ENCODE measurements at regions not wholly inside any gene's neighbourhood (a gene's known extent, or its start where the extent isn't known, plus 50 kb on each side); places are given as distances from the start of the nearest gene placed in this dataset.
"Not testable (repeated sequence)": the region's sequence is repeated elsewhere in the genome, so short reads cannot be mapped to it uniquely, and the experiment has no call there.

DNA sequence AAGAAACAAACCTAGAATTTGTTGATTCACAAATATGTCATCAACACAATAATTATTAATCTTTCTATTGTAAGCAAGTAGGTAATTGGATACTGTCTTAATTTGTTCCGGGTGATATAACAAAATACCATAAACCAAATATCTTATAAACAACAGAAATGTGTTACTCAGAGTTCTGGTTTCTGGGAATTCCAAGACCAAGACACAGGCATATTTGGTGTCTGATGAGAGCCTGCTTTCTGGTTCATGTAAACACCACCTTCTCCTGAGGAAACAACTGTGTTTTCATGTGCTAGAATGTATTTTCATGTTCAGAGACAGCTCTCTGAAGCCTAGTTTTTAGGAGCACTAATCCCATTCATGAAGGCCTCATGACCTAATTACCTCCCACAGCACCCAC lies 1819.5 kb downstream of the SLITRK5 start:
- Mint-ChIP-seq H3K4me1 (ENCODE audit: low read depth) (no peaks in the 10 kb centered on the region), H3K4me3 (no peak overlapping the region), H3K9me3 (peaks cover 4 to 14% of the 10 kb centered on the region in 2 donors), H3K36me3 (ENCODE audit: insufficient read depth in 2 of 2) (peaks cover 0 to 3% of the 10 kb centered on the region in 2 donors), H3K27me3 (ENCODE audit: low read depth) (no peaks in the 10 kb centered on the region), H3K27ac (no peak overlapping the region)
- DNase-seq (no peak), ATAC-seq (replicated peaks in 1 of 2) (no peak)

DNA sequence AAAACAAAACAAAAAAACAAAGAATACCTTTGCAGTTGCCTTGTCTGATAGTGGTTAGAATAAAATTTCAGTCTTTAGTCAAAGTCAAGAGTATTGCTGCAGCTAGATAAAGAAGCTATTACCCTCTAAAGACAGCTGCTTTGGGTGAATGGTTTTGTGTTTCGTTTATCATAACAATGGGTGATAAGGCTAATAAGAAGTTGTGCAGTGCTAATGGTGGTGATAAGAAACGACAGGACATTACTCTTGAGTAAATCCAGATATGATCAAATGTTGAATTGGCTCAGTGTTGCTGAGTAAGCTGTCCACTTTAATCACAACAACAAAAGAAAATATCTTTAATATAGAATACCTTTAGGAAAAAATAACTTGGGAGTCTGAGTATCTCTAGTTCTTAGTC lies 1825.3 kb downstream of the SLITRK5 start:
- Mint-ChIP-seq H3K9me3 (peaks cover 10 to 13% of the 10 kb centered on the region in 2 donors), H3K4me1 (ENCODE audit: low read depth) (no peaks in the 10 kb centered on the region), H3K27ac (no peak overlapping the region), H3K36me3 (ENCODE audit: insufficient read depth in 2 of 2) (no peaks in the 10 kb centered on the region), H3K4me3 (no peak overlapping the region), H3K27me3 (ENCODE audit: low read depth) (no peaks in the 10 kb centered on the region)
- ATAC-seq (replicated peaks in 1 of 2) (no peak), DNase-seq (no peak)

DNA sequence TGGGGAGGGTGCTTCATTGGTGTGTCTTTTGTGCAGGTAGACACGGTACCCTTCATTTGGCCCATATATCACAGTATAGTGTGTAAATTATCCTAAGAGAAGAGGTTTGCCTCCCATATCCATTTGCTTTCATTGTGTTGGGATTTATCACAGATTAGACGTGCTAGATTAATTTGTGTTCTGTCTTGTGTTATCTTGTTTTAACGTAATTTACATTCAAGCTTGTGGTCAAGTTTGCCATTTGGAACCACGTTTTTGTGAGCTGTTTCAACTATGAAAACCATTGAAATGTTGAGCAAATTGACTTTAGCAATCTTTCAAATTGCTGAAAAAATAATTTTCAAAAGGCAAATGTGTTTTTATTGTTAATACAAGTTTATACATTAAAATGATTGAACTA lies 1826.5 kb downstream of the SLITRK5 start:
- no peaks in the 10 kb centered on the region for H3K36me3 Mint-ChIP-seq (ENCODE audit: insufficient read depth in 2 of 2)

DNA sequence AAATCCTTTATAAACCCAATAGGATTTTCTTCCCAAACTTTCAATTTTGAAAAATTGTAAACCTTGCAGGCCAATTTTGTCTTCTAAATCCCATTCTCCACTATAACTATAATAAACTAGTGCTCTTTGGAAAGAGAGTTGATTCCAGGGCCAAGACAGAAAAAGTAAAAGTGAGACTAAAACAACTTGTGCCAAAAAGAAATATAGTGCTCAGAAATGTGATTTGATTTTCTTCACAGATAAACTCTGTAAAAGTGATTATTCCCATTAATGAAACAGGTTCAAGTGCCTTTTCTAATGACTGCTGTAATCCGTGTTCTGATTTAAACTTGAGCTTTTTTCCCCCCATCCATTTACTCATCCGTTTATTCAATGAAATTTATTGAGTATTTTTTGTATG lies 1831.1 kb downstream of the SLITRK5 start:
- peaks cover 3 to 4% of the 10 kb centered on the region in 2 donors for H3K9me3 Mint-ChIP-seq
- DNase-seq (no peak), ATAC-seq (replicated peaks in 1 of 2) (no peak)
- no peaks in the 10 kb centered on the region for H3K27me3 Mint-ChIP-seq (ENCODE audit: low read depth)
- no peak overlapping the region for H3K27ac Mint-ChIP-seq
- H3K4me3 Mint-ChIP-seq, result no peak overlapping the region
- H3K36me3 Mint-ChIP-seq (ENCODE audit: insufficient read depth in 2 of 2), result no peaks in the 10 kb centered on the region
- H3K4me1 Mint-ChIP-seq (ENCODE audit: low read depth), result no peaks in the 10 kb centered on the region

More for the DNA sequence above, 1826.5 kb downstream of the SLITRK5 start:
- no peaks in the 10 kb centered on the region for H3K4me1 Mint-ChIP-seq (ENCODE audit: low read depth)
- no peak overlapping the region for H3K27ac Mint-ChIP-seq
- H3K27me3 Mint-ChIP-seq (ENCODE audit: low read depth), result no peaks in the 10 kb centered on the region
- peaks cover 11% of the 10 kb centered on the region in 2 donors for H3K9me3 Mint-ChIP-seq
- H3K4me3 Mint-ChIP-seq, result no peak overlapping the region
- ATAC-seq (replicated peaks in 1 of 2), result no peak
- DNase-seq, result no peak

GRCh38 chr13:89514534-89515312 lies 1832.8 kb upstream of the MIR17HG start:
- Mint-ChIP-seq H3K4me1 (ENCODE audit: low read depth) (no peaks in the 10 kb centered on the region), H3K4me3 (no peak overlapping the region), H3K27ac (no peak overlapping the region), H3K9me3 (peaks cover 5 to 10% of the 10 kb centered on the region in 2 donors), H3K36me3 (ENCODE audit: insufficient read depth in 2 of 2) (peaks cover 1 to 5% of the 10 kb centered on the region in 2 donors), H3K27me3 (ENCODE audit: low read depth) (no peaks in the 10 kb centered on the region)
- no peak for ATAC-seq (replicated peaks in 1 of 2)
- DNase-seq, result no peak

- Mint-ChIP-seq H3K36me3 (ENCODE audit: insufficient read depth in 2 of 2) (peaks cover 1 to 3% of the 10 kb centered on the region in 2 donors), H3K27me3 (ENCODE audit: low read depth) (no peaks in the 10 kb centered on the region), H3K4me1 (ENCODE audit: low read depth) (no peaks in the 10 kb centered on the region), H3K4me3 (no peak overlapping the region), H3K9me3 (peaks cover 3 to 10% of the 10 kb centered on the region in 2 donors), H3K27ac (no peak overlapping the region)
- DNase-seq, result no peak
- ATAC-seq (replicated peaks in 1 of 2), result no peak
These were observed 1831.5 kb upstream of the MIR17HG start for GRCh38 chr13:89515948-89516347.

GRCh38 chr13:89518289-89519077 lies 1829.0 kb upstream of the MIR17HG start:
- peaks cover 1 to 3% of the 10 kb centered on the region in 2 donors for H3K36me3 Mint-ChIP-seq (ENCODE audit: insufficient read depth in 2 of 2)
- H3K4me1 Mint-ChIP-seq (ENCODE audit: low read depth), result no peaks in the 10 kb centered on the region
- H3K9me3 Mint-ChIP-seq, result peaks cover 3 to 4% of the 10 kb centered on the region in 2 donors
- no peak overlapping the region for H3K4me3 Mint-ChIP-seq
- no peak for DNase-seq
- H3K27me3 Mint-ChIP-seq (ENCODE audit: low read depth), result no peaks in the 10 kb centered on the region
- H3K27ac Mint-ChIP-seq, result no peak overlapping the region
- ATAC-seq (replicated peaks in 1 of 2), result no peak

DNA sequence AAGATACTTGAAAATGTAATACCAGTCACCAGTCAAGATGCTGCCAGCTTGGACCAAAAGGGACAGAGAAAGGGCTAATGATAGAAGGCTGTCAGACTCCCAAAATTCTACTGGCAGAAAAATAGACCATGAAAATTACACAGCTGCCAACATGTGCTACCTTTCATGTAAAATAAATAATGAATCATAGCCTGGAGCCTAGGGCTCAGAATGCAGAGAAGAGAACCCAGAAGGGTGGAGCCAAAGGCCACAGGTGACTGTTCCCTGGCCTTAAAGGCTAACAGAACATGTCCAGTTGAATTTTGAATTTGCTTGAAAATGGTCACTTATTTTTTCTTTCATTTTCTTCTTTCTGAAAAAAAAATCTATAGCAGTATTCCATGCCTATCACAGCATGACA lies 1827.0 kb upstream of the MIR17HG start:
- H3K27me3 Mint-ChIP-seq (ENCODE audit: low read depth), result no peaks in the 10 kb centered on the region
- no peak overlapping the region for H3K4me3 Mint-ChIP-seq
- no peak overlapping the region for H3K27ac Mint-ChIP-seq
- H3K36me3 Mint-ChIP-seq (ENCODE audit: insufficient read depth in 2 of 2), result peaks cover 1 to 3% of the 10 kb centered on the region in 2 donors
- ATAC-seq (replicated peaks in 1 of 2) (no peak), DNase-seq (no peak)
- no peaks in the 10 kb centered on the region for H3K4me1 Mint-ChIP-seq (ENCODE audit: low read depth)
- H3K9me3 Mint-ChIP-seq, result peaks cover 1 to 4% of the 10 kb centered on the region in 2 donors

DNA sequence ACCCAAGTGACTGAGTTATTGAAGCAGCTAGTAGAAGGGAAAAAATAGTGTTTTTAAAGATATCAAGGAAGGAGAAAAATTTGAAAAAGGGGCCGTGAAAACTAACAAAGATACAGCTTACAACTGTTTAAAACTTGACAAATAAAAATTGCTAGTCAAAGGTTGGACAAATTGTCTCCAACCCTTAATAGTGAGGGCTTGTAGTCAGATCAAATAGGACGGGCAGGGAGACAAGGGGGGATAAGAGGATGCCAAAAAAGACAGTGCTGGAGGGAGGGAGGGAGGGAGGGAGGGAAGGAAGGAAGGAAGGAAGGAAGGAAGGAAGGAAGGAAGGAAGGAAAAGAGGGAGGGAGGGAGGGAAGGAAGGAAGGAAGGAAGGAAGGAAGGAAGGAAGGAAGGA lies 1825.8 kb upstream of the MIR17HG start:
- not testable (repeated sequence) for DNase-seq; H3K27me3 Mint-ChIP-seq (ENCODE audit: low read depth); H3K9me3 Mint-ChIP-seq; H3K27ac Mint-ChIP-seq; H3K36me3 Mint-ChIP-seq (ENCODE audit: insufficient read depth in 2 of 2); ATAC-seq (replicated peaks in 1 of 2); H3K4me1 Mint-ChIP-seq (ENCODE audit: low read depth); H3K4me3 Mint-ChIP-seq

DNA sequence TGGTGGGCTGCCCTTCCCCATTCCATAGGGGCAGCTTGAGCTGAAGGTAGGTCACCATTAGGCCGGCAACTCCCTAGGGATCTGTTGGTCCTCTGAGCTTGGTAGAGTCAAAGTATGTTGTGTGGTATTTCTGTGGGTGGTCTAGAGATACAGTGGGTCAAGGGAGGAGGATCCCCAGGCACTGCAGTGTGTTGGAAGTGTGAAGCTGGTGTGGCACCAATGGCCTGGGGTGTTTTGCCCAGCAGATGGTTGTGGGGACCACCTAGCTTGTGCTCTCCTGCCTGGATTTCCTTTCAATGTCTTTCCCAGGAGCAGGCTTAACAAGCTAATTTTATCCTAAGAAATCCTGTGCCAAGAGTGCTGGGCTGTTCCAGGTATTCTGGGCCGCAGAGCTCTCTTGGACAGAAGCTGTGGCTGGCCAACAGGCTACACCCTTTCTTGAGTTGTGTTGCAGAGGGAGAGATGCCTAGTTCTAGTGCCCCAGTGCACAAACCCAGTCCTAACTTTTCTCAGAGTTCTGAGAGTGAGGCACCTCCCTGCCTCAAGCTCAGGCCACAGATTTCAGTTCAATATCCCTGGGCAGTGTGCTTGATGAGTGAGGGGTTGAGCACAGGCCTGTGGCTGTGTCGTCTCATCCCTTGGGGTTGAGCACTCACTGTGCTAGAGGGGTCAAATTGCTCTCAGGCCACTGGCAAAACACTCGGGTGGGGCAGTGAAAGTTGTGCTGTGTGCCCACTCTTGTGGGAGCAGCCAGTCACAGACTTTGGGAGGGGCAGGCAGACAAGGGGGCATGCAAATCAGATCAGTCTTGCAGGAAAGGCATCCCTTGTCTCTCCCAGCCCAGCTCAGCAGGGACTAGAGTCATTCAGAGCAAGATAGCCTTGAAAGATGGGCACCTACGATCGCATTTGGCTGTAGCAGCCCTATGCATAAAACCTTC lies 1806.1 kb upstream of the MIR17HG start:
- Mint-ChIP-seq H3K4me1 (ENCODE audit: low read depth) (no peaks in the 10 kb centered on the region), H3K4me3 (no peak overlapping the region), H3K27ac (no peak overlapping the region), H3K36me3 (ENCODE audit: insufficient read depth in 2 of 2) (peaks cover 4% of the 10 kb centered on the region in 2 donors), H3K27me3 (ENCODE audit: low read depth) (no peaks in the 10 kb centered on the region), H3K9me3 (peaks cover 6 to 8% of the 10 kb centered on the region in 2 donors)
- no peak for DNase-seq
- no peak for ATAC-seq (replicated peaks in 1 of 2)

GRCh38 chr13:89550938-89551337 lies 1796.5 kb upstream of the MIR17HG start:
- Mint-ChIP-seq H3K27ac (no peak overlapping the region), H3K9me3 (peaks cover 0 to 5% of the 10 kb centered on the region in 2 donors), H3K4me1 (ENCODE audit: low read depth) (no peaks in the 10 kb centered on the region), H3K27me3 (ENCODE audit: low read depth) (no peaks in the 10 kb centered on the region), H3K4me3 (no peak overlapping the region), H3K36me3 (ENCODE audit: insufficient read depth in 2 of 2) (peaks cover 0 to 2% of the 10 kb centered on the region in 2 donors)
- ATAC-seq (replicated peaks in 1 of 2), result no peak
- DNase-seq, result no peak

DNA sequence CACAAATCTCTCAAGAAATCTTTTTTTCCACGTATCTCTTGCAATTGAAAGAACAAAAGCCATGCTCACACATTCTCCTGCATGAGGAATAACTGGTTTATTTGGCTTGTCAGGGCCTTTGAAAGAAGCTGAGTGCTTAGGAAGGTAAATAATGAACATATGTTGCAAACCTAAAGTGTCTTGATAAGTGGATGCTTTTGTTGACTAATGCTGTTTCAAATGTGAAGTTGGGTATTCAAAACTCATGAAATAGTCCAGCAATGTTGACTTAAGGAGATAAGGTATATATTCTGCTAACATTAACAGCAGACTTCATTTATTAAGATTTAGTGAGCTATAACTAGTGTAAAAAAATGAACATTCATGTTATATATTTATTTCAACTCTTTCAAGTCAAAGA lies 1792.7 kb upstream of the MIR17HG start:
- H3K4me3 Mint-ChIP-seq, result no peak overlapping the region
- DNase-seq (no peak), ATAC-seq (replicated peaks in 1 of 2) (no peak)
- peaks cover 0 to 2% of the 10 kb centered on the region in 2 donors for H3K36me3 Mint-ChIP-seq (ENCODE audit: insufficient read depth in 2 of 2)
- H3K9me3 Mint-ChIP-seq, result peaks cover 0 to 4% of the 10 kb centered on the region in 2 donors
- no peak overlapping the region for H3K27ac Mint-ChIP-seq
- H3K4me1 Mint-ChIP-seq (ENCODE audit: low read depth), result no peaks in the 10 kb centered on the region
- H3K27me3 Mint-ChIP-seq (ENCODE audit: low read depth), result no peaks in the 10 kb centered on the region
